GM18499 (cell line): ENCODE measurements at regions not wholly inside any gene's neighbourhood (a gene's known extent, or its start where the extent isn't known, plus 50 kb on each side); places are given as distances from the start of the nearest gene placed in this dataset.
"Not testable (repeated sequence)": the region's sequence is repeated elsewhere in the genome, so short reads cannot be mapped to it uniquely, and the experiment has no call there.

ENCODE experiments used
- ATAC-seq: cut with Tn5 transposase; IDR thresholded peaks from one replicate; pipeline ENCODE4 v1.9.1; 2021; ENCODE audit warnings: moderate number of reproducible peaks; ENCODE audit not compliant: insufficient read depth, unreplicated experiment

- ATAC-seq = no peak
Measured at GRCh38 chr9:101904845-101905244, 166.4 kb upstream of the GRIN3A start.

GRCh38 chr9:101902051-101902450 is 163.6 kb upstream of the GRIN3A start:
- no peak for ATAC-seq

- no peak for ATAC-seq
Measured at GRCh38 chr9:101897196-101897595, 158.7 kb upstream of the GRIN3A start.

GRCh38 chr9:101893661-101894646 is 155.5 kb upstream of the GRIN3A start:
- ATAC-seq = no peak

- ATAC-seq = no peak
Measured at GRCh38 chr9:101881508-101881907, 143.1 kb upstream of the GRIN3A start.

GRCh38 chr9:101880846-101881245 is 142.4 kb upstream of the GRIN3A start:
- no peak for ATAC-seq

- no peak for ATAC-seq
Measured at GRCh38 chr9:101878734-101879133, 140.3 kb upstream of the GRIN3A start.

- ATAC-seq = no peak
Measured at GRCh38 chr9:101877439-101877838, 139.0 kb upstream of the GRIN3A start.

GRCh38 chr9:101861472-101861871 is 123.0 kb upstream of the GRIN3A start:
- ATAC-seq = no peak

GRCh38 chr9:101860920-101861319 is 122.5 kb upstream of the GRIN3A start:
- peak; percentile 57 for ATAC-seq

- ATAC-seq = no peak
Measured at GRCh38 chr9:101859620-101860019, 121.2 kb upstream of the GRIN3A start.

GRCh38 chr9:101858026-101858425 is 119.6 kb upstream of the GRIN3A start:
- ATAC-seq = no peak

- ATAC-seq = no peak
Measured at GRCh38 chr9:101849102-101849707, 110.8 kb upstream of the GRIN3A start.

GRCh38 chr9:101848485-101848919 is 110.1 kb upstream of the GRIN3A start:
- no peak for ATAC-seq

GRCh38 chr9:101846161-101846560 is 107.7 kb upstream of the GRIN3A start:
- ATAC-seq = no peak

- ATAC-seq = no peak
Measured at GRCh38 chr9:101840694-101841188, 102.3 kb upstream of the GRIN3A start.

- not testable (repeated sequence) for ATAC-seq
Measured at GRCh38 chr9:101838988-101839387, 100.5 kb upstream of the GRIN3A start.

- no peak for ATAC-seq
Measured at GRCh38 chr9:101836021-101836420, 97.6 kb upstream of the GRIN3A start.

- no peak for ATAC-seq
Measured at GRCh38 chr9:101832486-101832885, 94.0 kb upstream of the GRIN3A start.

- not testable (repeated sequence) for ATAC-seq
Measured at GRCh38 chr9:101821450-101821849, 83.0 kb upstream of the GRIN3A start.

- not testable (repeated sequence) for ATAC-seq
Measured at GRCh38 chr9:101820983-101821382, 82.5 kb upstream of the GRIN3A start.
